Activated CD8-positive, alpha-beta memory T cell treated with anti-CD3 and anti-CD28 coated beads, Interleukin-2, amount 10 ng/mL, durations not matched to agents 7 days and 5 days (primary cell): ENCODE measurements at regions not wholly inside any gene's neighbourhood (a gene's known extent, or its start where the extent isn't known, plus 50 kb on each side); places are given as distances from the start of the nearest gene placed in this dataset.

Experiments used
- ATAC-seq: fragments of 150-1000 bp; cut with Tn5 transposase; one replicate; pipeline ENCODE4 v1.10.0; 2021; ENCODE audit warnings: moderate library complexity
- CTCF ChIA-PET: fragments of 350-600 bp; sonication (Branson Sonifier 250); formaldehyde crosslinking; loops from one replicate; lab custom pipeline; 2021; ENCODE audit warnings: antibody characterized with exemption; lab: Charles Lee
- DNase-seq: peaks from one replicate; pipeline ENCODE4 v3.0.0-alpha.2; 2020
- H3K27ac Mint-ChIP-seq: one replicate; pipeline ENCODE4 v1.8.0; 2021; ENCODE audit warnings: mild to moderate bottlenecking, mixed read lengths
- H3K27me3 Mint-ChIP-seq: one replicate; pipeline ENCODE4 v1.8.0; 2021; ENCODE audit warnings: mixed read lengths
- H3K36me3 Mint-ChIP-seq: one replicate; pipeline ENCODE4 v1.8.0; 2021; ENCODE audit warnings: mild to moderate bottlenecking, mixed read lengths
- H3K4me1 Mint-ChIP-seq: one replicate; pipeline ENCODE4 v1.8.0; 2021; ENCODE audit warnings: mixed read lengths
- H3K4me3 Mint-ChIP-seq: one replicate; pipeline ENCODE4 v1.8.0; 2021; ENCODE audit warnings: mild to moderate bottlenecking, moderate library complexity, mixed read lengths
- H3K9me3 Mint-ChIP-seq: one replicate; pipeline ENCODE4 v1.8.0; 2022; ENCODE audit warnings: low read depth, mixed read lengths

DNA sequence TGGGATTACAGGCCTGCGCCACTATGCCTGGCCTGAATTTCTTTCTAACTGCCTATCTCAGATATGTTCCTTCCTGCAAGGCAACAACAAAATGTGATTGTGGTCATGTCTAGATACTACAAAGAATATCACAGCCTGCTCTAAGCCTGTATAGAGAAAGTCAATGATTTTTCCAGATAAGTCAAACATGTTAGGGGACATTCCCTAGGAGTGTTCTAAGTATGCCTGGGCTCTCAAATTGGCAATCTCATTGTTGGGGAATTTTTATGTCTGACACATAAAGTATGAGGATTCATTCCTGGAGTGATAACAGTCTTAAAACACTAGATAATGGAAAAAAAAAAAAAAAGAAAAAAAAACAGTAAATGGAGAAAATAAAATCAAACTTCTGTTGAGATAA, 406.1 kb downstream of the GATA3 start:
- H3K27me3 Mint-ChIP-seq = peaks cover 13% of the 10 kb centered on the region
- CTCF ChIA-PET = interaction anchor here (0.7 kb wide), 1 partner anchor 21 kb away, joined by 3 read pairs; no protein-coding TSS in a partner anchor
- ATAC-seq = no peak

DNA sequence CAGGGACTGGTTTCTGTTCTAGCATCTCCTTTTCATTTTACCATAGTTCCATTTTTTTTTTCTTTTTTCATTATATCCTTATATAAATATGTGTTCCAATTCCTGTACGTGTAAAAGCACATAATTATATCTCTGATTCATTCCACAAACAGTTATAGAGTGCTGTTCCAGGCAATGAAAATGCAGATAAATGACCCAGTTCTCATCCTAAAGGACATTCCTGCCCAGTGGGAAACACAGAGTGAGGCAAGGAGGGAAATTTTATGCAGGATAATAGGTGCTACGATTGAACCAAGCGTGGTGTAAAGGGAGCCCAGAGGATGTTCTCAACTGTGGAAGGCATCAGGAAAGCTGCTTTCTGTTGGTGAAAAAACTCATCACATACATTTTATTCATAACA, 408.1 kb downstream of the GATA3 start:
- ATAC-seq (no peak), DNase-seq (no peak)
- Mint-ChIP-seq H3K27ac (no peak overlapping the region), H3K4me3 (no peak overlapping the region), H3K27me3 (peaks cover 18% of the 10 kb centered on the region), H3K36me3 (peaks cover 2% of the 10 kb centered on the region), H3K4me1 (peaks cover 1% of the 10 kb centered on the region), H3K9me3 (peaks cover under 1% of the 10 kb centered on the region)
- CTCF ChIA-PET = interaction anchor here (1.0 kb wide), 1 partner anchor 24 kb away, joined by 3 read pairs; no protein-coding TSS in a partner anchor

More for the DNA sequence above, 406.1 kb downstream of the GATA3 start:
- Mint-ChIP-seq H3K4me1 (peaks cover 1% of the 10 kb centered on the region), H3K9me3 (peaks cover 2% of the 10 kb centered on the region), H3K36me3 (peaks cover 2% of the 10 kb centered on the region), H3K4me3 (no peak overlapping the region), H3K27ac (no peak overlapping the region)
- no peak for DNase-seq

DNA sequence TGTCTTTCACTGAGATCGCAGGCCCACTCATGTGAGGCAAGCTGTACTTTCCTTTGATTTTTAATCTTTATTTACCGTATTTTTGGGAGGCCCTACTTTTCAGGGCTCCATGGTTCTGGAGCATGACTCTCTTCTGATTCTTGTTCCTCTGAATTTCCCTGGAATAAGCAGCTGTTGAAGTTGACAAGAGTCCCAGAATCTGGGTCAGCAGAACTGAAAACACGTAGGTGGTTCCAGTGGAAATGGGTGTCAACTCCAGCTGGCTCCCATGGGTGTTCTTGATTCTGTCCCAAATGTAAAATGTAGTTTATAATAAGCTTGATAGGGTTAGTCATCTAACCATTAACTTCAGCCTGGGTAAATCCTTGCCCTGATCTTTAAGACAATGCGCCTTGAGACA, 409.4 kb downstream of the GATA3 start:
- Mint-ChIP-seq H3K4me3 (no peak overlapping the region), H3K36me3 (peaks cover 2% of the 10 kb centered on the region), H3K27me3 (peaks cover 15% of the 10 kb centered on the region), H3K27ac (no peak overlapping the region), H3K4me1 (peaks cover 1% of the 10 kb centered on the region), H3K9me3 (no peaks in the 10 kb centered on the region)
- ATAC-seq = no peak
- CTCF ChIA-PET = no interaction called here
- no peak for DNase-seq

DNA sequence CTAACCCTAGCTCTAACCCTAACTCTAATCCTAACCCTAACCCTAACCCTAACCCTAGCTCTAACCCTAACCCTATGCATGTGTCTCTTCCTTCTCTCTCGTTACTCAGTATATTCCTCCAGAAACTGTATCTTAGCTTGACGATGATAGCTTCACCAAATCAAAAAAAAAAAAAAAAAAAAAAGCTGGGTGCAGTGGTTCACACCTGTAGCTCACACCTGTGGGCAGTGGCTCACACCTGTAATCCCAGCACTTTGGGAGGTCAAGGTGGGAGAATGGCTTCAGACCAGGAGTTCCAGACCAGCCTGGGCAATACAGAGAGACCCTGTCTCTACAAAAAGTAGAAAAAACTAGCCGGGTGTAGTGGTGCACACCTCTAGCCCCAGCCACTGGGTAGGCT, 414.0 kb downstream of the GATA3 start:
- no peaks in the 10 kb centered on the region for H3K4me1 Mint-ChIP-seq
- CTCF ChIA-PET = interaction anchor here (1.0 kb wide), 1 partner anchor 419 kb away, joined by 4 read pairs; no protein-coding TSS in a partner anchor
- peaks cover 12% of the 10 kb centered on the region for H3K27me3 Mint-ChIP-seq
- H3K9me3 Mint-ChIP-seq = no peaks in the 10 kb centered on the region
- ATAC-seq (no peak), DNase-seq (no peak)
- peaks cover 3% of the 10 kb centered on the region for H3K36me3 Mint-ChIP-seq
- no peak overlapping the region for H3K4me3 Mint-ChIP-seq
- no peak overlapping the region for H3K27ac Mint-ChIP-seq

DNA sequence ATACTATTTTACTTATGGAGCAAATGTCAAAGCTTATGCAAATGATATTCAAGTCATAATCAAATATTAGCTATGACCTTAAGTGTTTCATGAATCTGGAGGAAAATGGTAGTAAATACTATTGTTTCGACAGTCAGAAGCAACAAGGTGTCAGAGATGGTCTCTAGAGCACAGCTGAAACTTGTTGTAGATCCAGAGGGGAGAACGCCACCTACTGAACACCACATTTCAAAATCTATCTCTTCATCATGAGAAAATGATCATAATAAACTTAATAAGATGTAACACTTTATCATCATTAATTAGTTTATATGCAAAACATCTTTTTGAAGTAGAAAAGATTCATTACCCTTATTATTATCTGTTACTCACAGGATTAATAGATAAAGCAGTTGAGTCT, 418.7 kb downstream of the GATA3 start:
- Mint-ChIP-seq H3K4me1 (no peaks in the 10 kb centered on the region), H3K4me3 (no peak overlapping the region), H3K27ac (no peak overlapping the region), H3K36me3 (peaks cover 6% of the 10 kb centered on the region), H3K9me3 (peaks cover 12% of the 10 kb centered on the region), H3K27me3 (peaks cover 19% of the 10 kb centered on the region)
- DNase-seq = peak; percentile 43
- CTCF ChIA-PET = interaction anchor here (0.8 to 1.0 kb wide), 6 partner anchors 38 to 431 kb away, joined by 3 to 4 read pairs (median 3); no protein-coding TSS in a partner anchor
- ATAC-seq = no peak

DNA sequence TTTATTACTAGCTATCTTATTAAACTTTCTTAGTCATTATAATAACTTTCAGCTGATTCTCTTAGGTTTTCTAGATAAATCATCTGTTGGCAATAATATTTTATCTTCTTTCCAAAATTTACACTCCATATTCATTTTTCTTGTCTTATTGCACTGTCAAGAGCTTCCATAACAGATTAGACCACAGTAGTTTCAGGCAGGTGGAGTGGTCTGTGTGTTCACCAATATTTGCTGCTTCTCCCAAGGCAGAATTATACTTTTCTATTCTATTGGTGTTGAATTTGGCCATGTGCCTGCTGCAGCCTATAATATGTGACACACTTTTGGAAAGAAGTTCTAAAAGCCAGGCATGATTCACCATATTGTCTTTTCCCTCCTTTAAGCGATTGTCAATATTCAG, 422.8 kb downstream of the GATA3 start:
- Mint-ChIP-seq H3K4me1 (no peaks in the 10 kb centered on the region), H3K36me3 (peaks cover 4% of the 10 kb centered on the region), H3K27me3 (peaks cover 36% of the 10 kb centered on the region), H3K4me3 (no peak overlapping the region), H3K9me3 (peaks cover 12% of the 10 kb centered on the region), H3K27ac (no peak overlapping the region)
- DNase-seq (no peak), ATAC-seq (no peak)
- CTCF ChIA-PET = interaction anchor here (1.1 kb wide), 2 partner anchors 425 to 605 kb away, joined by 3 to 4 read pairs; no protein-coding TSS in a partner anchor

DNA sequence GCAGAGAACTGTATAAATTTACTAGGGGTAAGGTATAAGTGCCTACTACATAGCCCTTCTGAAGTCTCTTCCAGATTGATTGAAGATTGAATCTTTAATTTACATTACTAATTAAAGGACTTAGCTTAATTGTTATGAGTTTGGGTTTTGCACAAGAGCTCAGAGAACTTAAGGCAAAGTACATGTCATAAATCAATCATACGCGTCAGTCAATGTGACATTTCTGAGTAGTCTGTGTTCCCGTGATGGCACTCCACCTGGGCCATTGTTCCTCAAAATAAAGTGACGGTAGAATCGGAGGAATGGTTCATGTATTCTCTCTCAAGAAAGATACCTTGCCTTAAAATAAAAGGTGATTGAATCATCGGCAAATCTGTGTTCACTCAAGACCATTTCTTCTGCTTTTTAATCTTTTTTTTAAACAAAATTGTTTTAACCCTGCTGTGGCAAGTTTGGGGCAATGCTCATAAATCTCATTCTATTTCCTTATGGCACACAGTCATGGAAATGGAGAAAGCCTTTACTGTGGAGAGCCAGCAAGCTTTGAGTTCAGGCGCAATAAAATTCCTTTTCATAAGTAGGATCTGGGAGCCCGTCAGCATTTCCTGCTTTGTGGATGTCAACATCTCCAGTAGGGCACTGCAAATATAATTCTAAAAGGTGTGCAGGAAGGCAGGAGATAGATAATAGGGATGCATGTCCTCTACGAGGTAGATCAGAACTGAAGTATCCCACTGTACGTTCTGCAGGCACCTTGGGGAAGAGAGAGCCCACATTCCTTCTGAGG, 427.4 kb downstream of the GATA3 start:
- H3K27ac Mint-ChIP-seq = no peak overlapping the region
- peaks cover 4% of the 10 kb centered on the region for H3K36me3 Mint-ChIP-seq
- H3K9me3 Mint-ChIP-seq = peaks cover 7% of the 10 kb centered on the region
- H3K27me3 Mint-ChIP-seq = peaks cover 40% of the 10 kb centered on the region
- H3K4me1 Mint-ChIP-seq = no peaks in the 10 kb centered on the region
- CTCF ChIA-PET = no interaction called here
- no peak for DNase-seq
- no peak for ATAC-seq
- no peak overlapping the region for H3K4me3 Mint-ChIP-seq

DNA sequence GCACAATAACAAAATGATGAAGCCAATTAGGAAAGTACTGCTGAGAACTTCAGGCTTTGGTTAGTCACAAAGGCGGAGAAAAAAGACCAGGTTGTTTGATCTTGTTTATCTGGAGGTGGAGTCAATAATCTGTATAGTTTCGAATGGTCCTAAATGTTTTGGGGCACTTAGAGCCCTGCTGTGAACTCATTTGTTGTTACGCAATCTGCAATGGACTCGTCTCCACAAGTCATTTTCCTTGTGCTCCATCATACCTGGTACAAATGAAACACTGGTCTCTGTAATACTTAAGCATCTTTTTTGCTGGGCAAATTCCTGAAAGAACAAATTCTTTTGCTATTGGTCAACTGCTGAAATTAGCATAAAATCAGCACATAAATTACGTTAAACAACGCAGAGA, 430.5 kb downstream of the GATA3 start:
- H3K4me1 Mint-ChIP-seq = no peaks in the 10 kb centered on the region
- no peak overlapping the region for H3K27ac Mint-ChIP-seq
- H3K9me3 Mint-ChIP-seq = no peaks in the 10 kb centered on the region
- no peak overlapping the region for H3K4me3 Mint-ChIP-seq
- CTCF ChIA-PET = no interaction called here
- peaks cover 38% of the 10 kb centered on the region for H3K27me3 Mint-ChIP-seq
- no peak for DNase-seq
- ATAC-seq = no peak
- H3K36me3 Mint-ChIP-seq = no peaks in the 10 kb centered on the region

DNA sequence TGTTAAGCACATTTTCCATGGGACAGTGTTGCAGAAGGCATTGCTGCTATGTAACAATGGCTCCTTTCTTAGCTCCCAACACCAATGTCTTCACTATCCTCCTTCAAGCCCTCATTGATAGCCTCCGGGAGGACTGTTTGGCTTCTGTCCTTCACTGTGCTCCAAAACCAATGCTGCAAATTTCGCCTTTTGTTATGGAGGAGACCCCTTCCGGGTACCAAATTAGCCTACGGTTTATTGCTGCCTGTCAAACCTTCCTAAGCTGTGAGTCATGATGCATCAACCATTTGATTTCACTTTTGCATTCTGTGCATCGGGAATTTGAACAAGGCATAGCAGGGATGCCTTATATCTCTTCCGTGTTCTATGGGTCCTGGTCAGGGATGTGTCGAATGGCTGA, 432.9 kb downstream of the GATA3 start:
- CTCF ChIA-PET = no interaction called here

DNA sequence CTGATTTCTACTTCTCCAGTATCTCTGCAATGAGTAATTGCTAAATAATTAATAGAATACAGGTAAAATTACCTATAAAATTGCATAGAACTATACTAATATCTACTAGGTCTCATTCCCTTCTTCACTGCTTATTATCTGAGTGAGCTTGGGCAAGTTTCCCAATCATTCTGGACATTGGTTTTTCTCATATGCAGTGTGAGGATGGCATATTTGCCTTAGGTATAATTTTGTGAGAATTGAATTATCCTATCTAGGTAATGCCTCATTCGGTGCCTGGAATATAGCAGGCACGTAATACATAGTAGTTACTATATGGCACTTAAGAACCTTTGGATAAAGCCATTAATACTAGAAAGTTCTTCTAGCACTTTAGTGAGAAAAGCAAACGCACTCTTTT, 434.7 kb downstream of the GATA3 start:
- no peaks in the 10 kb centered on the region for H3K4me1 Mint-ChIP-seq
- no peaks in the 10 kb centered on the region for H3K9me3 Mint-ChIP-seq
- no peak overlapping the region for H3K4me3 Mint-ChIP-seq
- no peak for ATAC-seq
- no peak overlapping the region for H3K27ac Mint-ChIP-seq
- peaks cover 24% of the 10 kb centered on the region for H3K27me3 Mint-ChIP-seq
- CTCF ChIA-PET = no interaction called here
- DNase-seq = no peak
- no peaks in the 10 kb centered on the region for H3K36me3 Mint-ChIP-seq

More for the DNA sequence above, 432.9 kb downstream of the GATA3 start:
- no peak overlapping the region for H3K27ac Mint-ChIP-seq
- no peaks in the 10 kb centered on the region for H3K4me1 Mint-ChIP-seq
- H3K27me3 Mint-ChIP-seq = peaks cover 28% of the 10 kb centered on the region
- no peaks in the 10 kb centered on the region for H3K36me3 Mint-ChIP-seq
- H3K4me3 Mint-ChIP-seq = no peak overlapping the region
- DNase-seq (no peak), ATAC-seq (no peak)
- H3K9me3 Mint-ChIP-seq = no peaks in the 10 kb centered on the region

DNA sequence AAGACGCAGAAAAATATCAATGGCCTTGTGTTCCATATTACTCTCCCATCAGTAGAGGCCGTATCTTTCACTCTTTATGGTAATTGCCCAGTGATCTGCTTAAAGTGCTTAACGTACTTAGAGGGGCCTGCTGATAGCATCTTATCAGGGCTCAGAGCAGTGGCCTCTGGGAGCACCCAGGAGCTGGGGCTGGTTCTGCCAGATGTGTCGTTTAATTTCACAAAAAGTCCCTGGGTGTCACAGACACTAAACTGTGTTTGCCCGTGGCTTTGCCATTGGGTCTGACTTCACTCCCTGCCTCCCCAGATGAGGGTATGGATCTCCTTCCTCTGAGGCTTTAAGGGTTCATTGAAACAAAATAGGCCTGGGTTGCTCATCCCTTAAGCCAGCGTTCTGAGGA, 435.3 kb downstream of the GATA3 start:
- Mint-ChIP-seq H3K36me3 (no peaks in the 10 kb centered on the region), H3K27me3 (peaks cover 26% of the 10 kb centered on the region), H3K9me3 (no peaks in the 10 kb centered on the region), H3K4me3 (no peak overlapping the region), H3K27ac (no peak overlapping the region), H3K4me1 (no peaks in the 10 kb centered on the region)
- ATAC-seq (no peak), DNase-seq (no peak)
- CTCF ChIA-PET = no interaction called here

DNA sequence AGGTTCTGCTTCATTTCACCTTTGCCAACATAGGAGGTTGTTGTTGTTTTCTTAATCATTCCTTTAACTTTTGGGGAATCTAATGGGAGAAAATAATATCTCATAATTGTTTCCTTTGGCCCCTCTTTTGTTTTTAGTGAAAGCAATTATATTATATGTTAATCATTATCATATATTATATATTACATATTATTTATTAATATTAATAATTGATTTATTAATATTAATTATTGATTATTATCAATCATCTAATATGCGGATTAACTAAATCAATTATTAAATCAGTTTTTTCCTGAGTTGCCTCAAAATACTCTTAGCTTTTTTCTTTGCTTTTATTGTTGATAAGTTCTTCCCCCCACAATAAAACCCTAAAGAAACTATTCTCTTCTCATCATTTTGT, 443.8 kb downstream of the GATA3 start:
- Mint-ChIP-seq H3K36me3 (no peaks in the 10 kb centered on the region), H3K27me3 (peaks cover 17% of the 10 kb centered on the region), H3K27ac (no peak overlapping the region), H3K4me3 (no peak overlapping the region), H3K4me1 (peaks cover 3% of the 10 kb centered on the region), H3K9me3 (no peaks in the 10 kb centered on the region)
- no peak for DNase-seq
- ATAC-seq = no peak
- CTCF ChIA-PET = interaction anchor here (0.9 kb wide), 1 partner anchor 14 kb away, joined by 3 read pairs; no protein-coding TSS in a partner anchor

DNA sequence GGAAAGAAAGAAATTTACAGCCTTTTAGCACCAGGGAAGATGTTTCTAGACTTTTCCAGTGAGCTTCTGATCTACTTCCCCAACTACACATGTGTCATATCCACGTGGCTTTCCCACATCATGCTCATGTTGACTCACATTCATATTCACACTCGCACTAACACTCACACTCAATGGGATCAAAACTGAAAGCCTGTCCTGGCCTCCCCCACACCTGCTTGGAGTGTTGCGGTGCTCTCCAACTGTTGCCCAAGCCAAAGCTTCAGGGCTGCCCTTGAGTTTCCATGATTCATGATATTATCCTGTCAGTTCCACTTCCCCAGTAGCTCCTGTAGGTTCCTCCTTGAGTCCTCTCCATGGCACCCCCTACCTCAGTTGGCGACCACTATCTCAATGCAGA, 444.4 kb downstream of the GATA3 start:
- peaks cover 3% of the 10 kb centered on the region for H3K4me1 Mint-ChIP-seq
- H3K4me3 Mint-ChIP-seq = no peak overlapping the region
- no peaks in the 10 kb centered on the region for H3K36me3 Mint-ChIP-seq
- no peaks in the 10 kb centered on the region for H3K9me3 Mint-ChIP-seq
- peaks cover 15% of the 10 kb centered on the region for H3K27me3 Mint-ChIP-seq
- DNase-seq (no peak), ATAC-seq (no peak)
- H3K27ac Mint-ChIP-seq = no peak overlapping the region
- CTCF ChIA-PET = interaction anchor here (0.9 kb wide), 1 partner anchor 14 kb away, joined by 3 read pairs; no protein-coding TSS in a partner anchor

DNA sequence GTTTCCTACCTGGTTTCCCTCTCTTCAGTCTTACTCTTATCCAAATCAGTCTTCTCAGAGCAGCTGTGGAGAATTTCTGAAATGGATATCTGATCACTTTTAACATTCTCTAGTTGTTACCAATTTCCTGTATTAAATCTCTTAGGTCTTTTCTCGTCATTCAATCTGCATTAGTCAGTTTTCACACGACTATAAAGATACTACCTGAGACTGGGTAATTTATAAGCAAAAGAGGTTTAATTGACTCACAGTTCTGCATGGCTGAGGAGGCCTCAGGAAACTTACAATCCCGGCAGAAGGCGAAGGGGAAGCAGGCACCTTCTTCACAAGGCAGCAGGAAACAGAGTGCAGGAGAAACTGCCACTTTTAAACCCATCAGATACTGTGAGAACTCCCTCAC, 444.8 kb downstream of the GATA3 start:
- H3K27me3 Mint-ChIP-seq = peaks cover 16% of the 10 kb centered on the region
- CTCF ChIA-PET = no interaction called here
- H3K36me3 Mint-ChIP-seq = no peaks in the 10 kb centered on the region
- no peak overlapping the region for H3K27ac Mint-ChIP-seq
- no peak for ATAC-seq
- no peak overlapping the region for H3K4me3 Mint-ChIP-seq
- peaks cover 3% of the 10 kb centered on the region for H3K4me1 Mint-ChIP-seq
- DNase-seq = no peak
- no peaks in the 10 kb centered on the region for H3K9me3 Mint-ChIP-seq
